GM12878 (cell line): ENCODE measurements at regions not wholly inside any gene's neighbourhood (a gene's known extent, or its start where the extent isn't known, plus 50 kb on each side); places are given as distances from the start of the nearest gene placed in this dataset.

ENCODE experiments used
- ATAC-seq: fragments of 200-7000 bp; cut with Tn5 transposase; 3 replicates; pipeline ENCODE4 v1.9.1; 2020; ENCODE audit warnings: mild to moderate bottlenecking, moderate library complexity
- BruUV-seq: library from RNA; stranded (reverse); fragments of 400-500 nt; replicated peaks from 2 replicates; lab custom pipeline; 2021; lab: Mats Ljungman, UMichigan
- CTCF ChIA-PET: fragments of 300-600 bp; sonication (Branson Sonifier 250); formaldehyde crosslinking; extraction: SDS; loops from one replicate; lab custom pipeline; 2021; ENCODE audit warnings: inconsistent platforms; lab: Yijun Ruan, JAX
- POLR2A ChIA-PET: fragments of 350-600 bp; formaldehyde crosslinking; extraction: SDS; loops from one replicate; lab custom pipeline; 2021; ENCODE audit warnings: inconsistent platforms; lab: Charles Lee
- RAD21 ChIA-PET: fragments of 300-600 bp; sonication (Branson Sonifier 250); formaldehyde crosslinking; loops from one replicate; lab custom pipeline; 2023; ENCODE audit warnings: antibody characterized with exemption; ENCODE audit not compliant: unreplicated experiment; lab: Charles Lee
- SMC1A ChIA-PET: fragments of 300-600 bp; sonication (Branson Sonifier 250); formaldehyde crosslinking; loops from one replicate; lab custom pipeline; 2023; ENCODE audit not compliant: unreplicated experiment, uncharacterized antibody; lab: Charles Lee
- DNase-seq: peaks from one replicate; pipeline ENCODE4 v3.0.0-alpha.2; 2011; ENCODE audit warnings: low read depth, low spot score
- FAIRE-seq: peaks from 3 replicates; lab custom pipeline; 2011; peaks lifted over from hg19 to GRCh38; lab: Jason Lieb, UNC
- H2AFZ ChIP-seq: 2 replicates; pipeline ENCODE4 v1.6.0; 2011; ENCODE audit warnings: low read depth, low read length, control low read depth; ENCODE audit not compliant: control insufficient read depth
- H3K27ac ChIP-seq: 2 replicates; pipeline ENCODE4 v1.5.1; 2011; ENCODE audit warnings: control low read depth; ENCODE audit not compliant: control insufficient read depth, insufficient read depth
- H3K27me3 ChIP-seq, 2 experiments: replicated peaks in 1 of 2; 2 replicates each; pipeline versions ENCODE4 v1.6.0 to v1.6.1; 2011; ENCODE audit warnings: low read length in 1 of 2; ENCODE audit not compliant: control insufficient read depth in 2 of 2, insufficient read depth in 2 of 2
- H3K36me3 ChIP-seq, 2 experiments: 2 replicates each; pipeline ENCODE4 v1.5.1; 2011; ENCODE audit warnings: low read length in 1 of 2; ENCODE audit not compliant: control insufficient read depth in 2 of 2, insufficient read depth in 2 of 2
- H3K4me1 ChIP-seq: 2 replicates; pipeline ENCODE4 v1.6.1; 2011; ENCODE audit warnings: mild to moderate bottlenecking, low read length, moderate library complexity, mixed read lengths; ENCODE audit not compliant: control insufficient read depth, insufficient read depth
- H3K4me2 ChIP-seq: 2 replicates; pipeline ENCODE4 v1.6.0; 2011; ENCODE audit warnings: control low read depth; ENCODE audit not compliant: control insufficient read depth, insufficient read depth
- H3K4me3 ChIP-seq: fragments of 200-600 bp; sonication (generic); 2 replicates; pipeline ENCODE4 v1.5.1; 2016
- H3K79me2 ChIP-seq: 2 replicates; pipeline ENCODE4 v1.6.0; 2011; ENCODE audit warnings: low read length; ENCODE audit not compliant: control insufficient read depth, insufficient read depth
- H3K9ac ChIP-seq: 2 replicates; pipeline ENCODE4 v1.8.0; 2011; ENCODE audit warnings: low read length, control low read depth, mixed read lengths; ENCODE audit not compliant: control insufficient read depth, insufficient read depth
- H3K9me3 ChIP-seq: replicated peaks from 3 replicates; pipeline ENCODE4 v1.5.1; 2011; ENCODE audit warnings: mild to moderate bottlenecking, low read length; ENCODE audit not compliant: control insufficient read depth, insufficient read depth
- H4K20me1 ChIP-seq: 2 replicates; pipeline ENCODE4 v1.6.0; 2011; ENCODE audit not compliant: control insufficient read depth, insufficient read depth
- BMI1 ChIP-seq: fragments of 450-650 bp; IDR thresholded peaks from 2 replicates; pipeline ENCODE4 v1.6.1; 2016; ENCODE audit warnings: mild to moderate bottlenecking, moderate library complexity, borderline replicate concordance
- CHD1 ChIP-seq: IDR thresholded peaks from 2 replicates; pipeline ENCODE4 v1.6.1; 2012; ENCODE audit warnings: low read depth, low read length, improper control_type of control experiment
- CTCF ChIP-seq, 3 experiments: IDR thresholded peaks in 2 of 3; conservative IDR thresholded peaks in 1 of 3; 2 replicates each; pipeline ENCODE4 v1.5.1; 2011; ENCODE audit warnings: low read depth in 3 of 3, low read length in 3 of 3, mild to moderate bottlenecking in 3 of 3, control low read depth in 2 of 3, moderate library complexity in 2 of 3, inconsistent platforms in 1 of 3, mixed read lengths in 1 of 3; ENCODE audit not compliant: control insufficient read depth in 2 of 3, insufficient read depth in 1 of 3; ENCODE audit errors: extremely low read depth in 1 of 3
- MEF2A ChIP-seq: IDR thresholded peaks from 2 replicates; pipeline ENCODE4 v1.6.1; 2011; ENCODE audit warnings: low read depth, mild to moderate bottlenecking, low read length, moderate library complexity; ENCODE audit not compliant: insufficient read depth
- USF1 ChIP-seq: IDR thresholded peaks from 2 replicates; pipeline ENCODE4 v1.6.1; 2011; ENCODE audit warnings: borderline replicate concordance, low read depth, mild to moderate bottlenecking, moderate library complexity, mixed read lengths, low read length; ENCODE audit not compliant: insufficient read depth; ENCODE audit errors: extremely low read length
- ZNF207 ChIP-seq: fragments of 450-650 bp; IDR thresholded peaks from 2 replicates; pipeline ENCODE4 v1.6.1; 2014; ENCODE audit warnings: antibody characterized with exemption, mild to moderate bottlenecking, borderline replicate concordance
- ZNF24 ChIP-seq: fragments of 450-650 bp; IDR thresholded peaks from 2 replicates; pipeline ENCODE4 v1.6.1; 2017; ENCODE audit warnings: antibody characterized with exemption, mild to moderate bottlenecking
- WGBS: methylation state at CpG from one replicate; pipeline ENCODE4 v1.1.6; 2016; ENCODE audit warnings: low lambda C conversion rate; ENCODE audit not compliant: insufficient replicate concordance, insufficient coverage; ENCODE audit errors: missing lambda C conversion rate; 5-methylcytosine and 5-hydroxymethylcytosine counted together
- in situ Hi-C: fragments of 300-500 bp; cut with MboI; formaldehyde crosslinking; loops from 9 replicates; pipeline ENCODE4 v1.14.3; 2018; ENCODE audit warnings: mixed read lengths
- intact Hi-C: fragments of 100-400 bp; cut with micrococcal nuclease; formaldehyde crosslinking; loops from one replicate; pipeline ENCODE4 v1.14.2; 2022; ENCODE audit not compliant: unreplicated experiment

- WGBS = 41% methylated on average over 4 of the region's 4 CpGs
Measured at GRCh38 chr2:116918574-116918973, 895.9 kb upstream of the DDX18 start.

More at GRCh38 chr2:116918574-116918973, 895.9 kb upstream of the DDX18 start:
- H3K4me1 ChIP-seq = no peaks in the 10 kb centered on the region
- no peak overlapping the region for H3K4me2 ChIP-seq
- POLR2A ChIA-PET = no interaction called here
- no peak overlapping the region for H3K9ac ChIP-seq
- BruUV-seq = no TSS peak
- no peaks in the 10 kb centered on the region for H3K36me3 ChIP-seq
- SMC1A ChIA-PET = interaction anchor here (0.6 kb wide), 1 partner anchor 8 kb away, joined by 3 read pairs; no protein-coding TSS in a partner anchor
- H3K27ac ChIP-seq = no peak overlapping the region
- no peaks in the 10 kb centered on the region for H3K79me2 ChIP-seq
- no peak for TF ChIP-seq ZNF24
- TF ChIP-seq MEF2A = no peak
- no peak for TF ChIP-seq CHD1
- TF ChIP-seq USF1 = no peak
- no peak for TF ChIP-seq CTCF (IDR thresholded peaks at IDR 0.05 in 2 of 3, conservative IDR thresholded peaks at IDR 0.05 in 1 of 3; ENCODE audit: control insufficient read depth in 2 of 3, extremely low read depth in 1 of 3, insufficient read depth in 1 of 3, low read depth in 3 of 3, low read length in 3 of 3)
- TF ChIP-seq ZNF207 = no peak
- no peak for TF ChIP-seq BMI1
- H4K20me1 ChIP-seq = no peaks in the 10 kb centered on the region
- RAD21 ChIA-PET = no interaction called here
- H3K9me3 ChIP-seq = no peaks in the 10 kb centered on the region
- no peak overlapping the region for H2AFZ ChIP-seq
- ATAC-seq (no peak), DNase-seq (no peak), FAIRE-seq (no peak)
- no peak overlapping the region for H3K4me3 ChIP-seq
- intact Hi-C loops = no loop called here
- in situ Hi-C loops = no loop called here
- H3K27me3 ChIP-seq = no peaks in the 10 kb centered on the region
- CTCF ChIA-PET = no interaction called here
